ENCODE measurements at regions not wholly inside any gene's neighbourhood (a gene's known extent, or its start where the extent isn't known, plus 50 kb on each side); places are given as distances from the start of the nearest gene placed in this dataset.

DNA sequence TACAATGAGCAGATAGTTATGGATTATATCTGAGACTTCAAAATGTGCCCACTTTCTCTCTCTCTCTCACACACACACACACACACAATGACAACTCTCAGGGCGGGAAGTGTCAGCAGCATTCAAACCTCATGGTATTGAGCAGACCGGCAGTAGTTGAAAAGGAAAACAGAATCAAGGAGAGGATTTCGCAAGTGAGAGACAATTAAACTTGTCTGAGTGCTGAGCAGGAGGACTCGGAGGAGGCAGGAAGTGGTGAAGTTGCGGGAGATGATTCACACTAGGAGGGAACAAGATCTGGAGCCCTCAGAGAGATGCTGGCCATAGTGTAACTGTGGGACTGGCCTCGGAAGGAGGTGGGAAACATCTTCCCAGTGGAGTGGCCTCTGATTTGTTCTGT, 353.1 kb downstream of the EFNB2 start:
- TF ChIP-seq POLR2A (IDR thresholded peaks at IDR 0.05) = no peak
- TF ChIP-seq, protein P1, sequence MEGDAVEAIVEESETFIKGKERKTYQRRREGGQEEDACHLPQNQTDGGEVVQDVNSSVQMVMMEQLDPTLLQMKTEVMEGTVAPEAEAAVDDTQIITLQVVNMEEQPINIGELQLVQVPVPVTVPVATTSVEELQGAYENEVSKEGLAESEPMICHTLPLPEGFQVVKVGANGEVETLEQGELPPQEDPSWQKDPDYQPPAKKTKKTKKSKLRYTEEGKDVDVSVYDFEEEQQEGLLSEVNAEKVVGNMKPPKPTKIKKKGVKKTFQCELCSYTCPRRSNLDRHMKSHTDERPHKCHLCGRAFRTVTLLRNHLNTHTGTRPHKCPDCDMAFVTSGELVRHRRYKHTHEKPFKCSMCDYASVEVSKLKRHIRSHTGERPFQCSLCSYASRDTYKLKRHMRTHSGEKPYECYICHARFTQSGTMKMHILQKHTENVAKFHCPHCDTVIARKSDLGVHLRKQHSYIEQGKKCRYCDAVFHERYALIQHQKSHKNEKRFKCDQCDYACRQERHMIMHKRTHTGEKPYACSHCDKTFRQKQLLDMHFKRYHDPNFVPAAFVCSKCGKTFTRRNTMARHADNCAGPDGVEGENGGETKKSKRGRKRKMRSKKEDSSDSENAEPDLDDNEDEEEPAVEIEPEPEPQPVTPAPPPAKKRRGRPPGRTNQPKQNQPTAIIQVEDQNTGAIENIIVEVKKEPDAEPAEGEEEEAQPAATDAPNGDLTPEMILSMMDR (IDR thresholded peaks at IDR 0.05) = no peak

Data from thyroid gland (tissue), 4 donors.